ENCODE measurements at regions not wholly inside any gene's neighbourhood (a gene's known extent, or its start where the extent isn't known, plus 50 kb on each side); places are given as distances from the start of the nearest gene placed in this dataset.

DNA sequence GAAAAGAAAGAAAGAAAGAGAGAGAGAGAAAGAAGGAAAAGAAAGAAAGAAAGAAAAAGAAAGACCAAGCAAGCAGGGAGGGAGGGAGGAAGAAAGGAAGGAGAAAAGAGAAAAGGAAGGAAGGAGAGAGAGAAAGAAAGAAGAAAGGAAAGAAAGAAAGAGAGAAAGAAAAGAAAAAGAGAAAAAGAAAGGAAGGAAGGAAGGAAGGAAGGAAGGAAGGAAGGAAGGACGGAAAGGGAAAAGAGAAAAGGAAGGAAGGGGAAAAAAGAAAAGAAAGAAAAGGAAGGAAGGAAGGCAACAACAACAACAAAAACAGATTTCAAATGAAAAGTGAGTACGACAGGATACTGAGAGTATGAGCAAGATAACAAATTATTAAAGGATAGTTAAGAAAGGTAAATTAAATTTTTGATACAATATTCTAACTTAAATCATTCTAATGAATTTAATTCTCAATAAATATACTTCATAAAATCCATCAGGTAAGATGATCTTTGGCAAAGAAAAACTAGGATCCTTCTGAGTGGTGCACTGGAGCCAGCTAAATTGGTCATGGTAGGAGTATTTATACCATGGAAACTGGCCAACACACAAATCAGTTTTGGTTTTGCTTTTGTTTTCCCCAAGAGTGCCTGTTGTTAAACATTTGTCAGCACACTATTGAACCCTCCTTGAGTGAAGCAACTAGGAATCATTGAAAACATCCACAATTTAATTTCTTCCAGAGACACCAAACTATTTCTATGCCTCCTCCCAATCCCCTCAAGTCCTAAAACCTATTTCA lies 56.1 kb upstream of the DYRK2 start:
- Histone ChIP-seq H3K9me3 (peaks cover 0 to 1% (median 0%) of the 10 kb centered on the region in 4 donors), H3K27me3 (no peaks in the 10 kb centered on the region), H3K36me3 (no peaks in the 10 kb centered on the region), H3K4me3 (no peak overlapping the region), H3K27ac (peak overlapping the region in 1 of 4 donors; percentile 2), H3K4me1 (peaks cover 0 to 9% (median 4%) of the 10 kb centered on the region in 4 donors)
- no peak for TF ChIP-seq POLR2AphosphoS5 (IDR thresholded peaks at IDR 0.05)
- no peak for TF ChIP-seq POLR2A (IDR thresholded peaks at IDR 0.05)
- no peak for TF ChIP-seq EP300 (IDR thresholded peaks at IDR 0.05)
- TF ChIP-seq, protein P1, sequence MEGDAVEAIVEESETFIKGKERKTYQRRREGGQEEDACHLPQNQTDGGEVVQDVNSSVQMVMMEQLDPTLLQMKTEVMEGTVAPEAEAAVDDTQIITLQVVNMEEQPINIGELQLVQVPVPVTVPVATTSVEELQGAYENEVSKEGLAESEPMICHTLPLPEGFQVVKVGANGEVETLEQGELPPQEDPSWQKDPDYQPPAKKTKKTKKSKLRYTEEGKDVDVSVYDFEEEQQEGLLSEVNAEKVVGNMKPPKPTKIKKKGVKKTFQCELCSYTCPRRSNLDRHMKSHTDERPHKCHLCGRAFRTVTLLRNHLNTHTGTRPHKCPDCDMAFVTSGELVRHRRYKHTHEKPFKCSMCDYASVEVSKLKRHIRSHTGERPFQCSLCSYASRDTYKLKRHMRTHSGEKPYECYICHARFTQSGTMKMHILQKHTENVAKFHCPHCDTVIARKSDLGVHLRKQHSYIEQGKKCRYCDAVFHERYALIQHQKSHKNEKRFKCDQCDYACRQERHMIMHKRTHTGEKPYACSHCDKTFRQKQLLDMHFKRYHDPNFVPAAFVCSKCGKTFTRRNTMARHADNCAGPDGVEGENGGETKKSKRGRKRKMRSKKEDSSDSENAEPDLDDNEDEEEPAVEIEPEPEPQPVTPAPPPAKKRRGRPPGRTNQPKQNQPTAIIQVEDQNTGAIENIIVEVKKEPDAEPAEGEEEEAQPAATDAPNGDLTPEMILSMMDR (IDR thresholded peaks at IDR 0.05) = no peak
- DNase-seq = no peak
- WGBS, 2 donors = 90 to 94% methylated on average over 2 of the region's 2 CpGs
- intact Hi-C loops (cut with DNase I) = no loop called here

DNA sequence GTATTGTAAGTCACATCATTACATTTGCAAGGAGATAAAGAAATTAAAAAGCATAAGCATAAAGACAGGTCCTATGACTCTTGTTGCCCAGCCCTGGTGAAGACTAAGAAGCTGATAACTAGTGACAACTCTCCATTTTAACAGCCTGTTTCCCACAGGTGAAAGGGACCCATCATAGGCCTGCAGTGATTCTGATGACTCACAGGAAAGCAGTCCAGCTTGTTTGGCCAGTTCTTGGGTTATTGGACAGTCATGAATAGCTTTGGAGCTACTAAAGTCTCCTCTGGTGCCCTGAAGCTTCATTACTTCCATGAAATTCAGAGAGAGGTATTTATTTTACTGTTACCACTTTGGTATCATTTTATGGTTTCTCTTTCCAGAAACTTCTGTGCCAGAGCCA lies 55.5 kb upstream of the DYRK2 start:
- DNase-seq = no peak
- Histone ChIP-seq H3K27ac (peak overlapping the region in 1 of 4 donors; percentile 2), H3K4me3 (no peak overlapping the region), H3K4me1 (peaks cover 0 to 9% (median 4%) of the 10 kb centered on the region in 4 donors), H3K27me3 (no peaks in the 10 kb centered on the region), H3K9me3 (peaks cover 0 to 1% (median 0%) of the 10 kb centered on the region in 4 donors), H3K36me3 (no peaks in the 10 kb centered on the region)
- intact Hi-C loops (cut with DNase I) = no loop called here
- TF ChIP-seq, protein P1 (IDR thresholded peaks at IDR 0.05) = no peak
- no peak for TF ChIP-seq POLR2AphosphoS5 (IDR thresholded peaks at IDR 0.05)
- TF ChIP-seq POLR2A (IDR thresholded peaks at IDR 0.05) = no peak
- TF ChIP-seq EP300 (IDR thresholded peaks at IDR 0.05) = no peak

DNA sequence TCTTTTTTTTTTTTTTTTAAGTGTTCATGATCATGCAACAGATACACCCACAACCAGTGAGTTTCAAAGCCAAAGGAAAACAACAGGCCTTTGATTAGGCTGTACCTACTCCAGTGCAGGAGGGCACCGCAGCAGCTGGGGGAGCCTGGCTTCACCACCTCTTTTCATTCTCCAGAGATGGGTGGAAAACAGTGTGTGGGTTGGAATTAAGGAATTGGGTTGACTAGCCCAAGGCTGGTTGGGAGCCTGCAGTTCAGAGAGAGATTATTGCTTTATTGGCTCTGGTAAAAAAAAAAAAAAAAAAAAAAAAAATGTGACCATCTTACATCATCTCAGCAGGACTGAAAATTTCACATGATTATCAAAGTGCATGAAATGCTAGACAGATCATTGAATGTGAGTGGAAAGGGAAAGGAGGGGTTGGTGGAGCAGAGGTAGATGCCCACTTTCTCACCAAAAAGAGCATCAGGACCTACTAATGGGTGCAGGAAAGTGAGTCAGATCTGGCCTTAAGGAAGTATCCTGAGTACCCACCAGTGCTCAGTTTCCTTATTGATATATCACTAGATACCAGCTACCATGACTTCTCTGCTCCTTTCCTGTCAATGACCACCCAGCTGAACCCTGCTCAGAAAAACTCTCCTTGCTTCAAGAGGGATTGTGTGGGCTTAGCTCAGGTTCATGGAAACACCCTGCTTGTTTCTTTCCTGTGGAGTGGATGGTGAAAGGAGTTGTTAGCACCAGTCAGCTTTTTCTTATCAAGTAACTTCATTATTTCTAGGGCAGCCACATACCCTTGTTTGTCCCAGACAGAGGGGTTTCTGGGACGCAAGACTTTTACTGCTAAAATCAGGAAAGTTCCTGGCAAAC lies 54.8 kb upstream of the DYRK2 start:
- Histone ChIP-seq H3K4me3 (no peak overlapping the region), H3K36me3 (no peaks in the 10 kb centered on the region), H3K27ac (no peak overlapping the region), H3K9me3 (no peaks in the 10 kb centered on the region), H3K4me1 (peaks cover 0 to 9% (median 4%) of the 10 kb centered on the region in 4 donors), H3K27me3 (no peaks in the 10 kb centered on the region)
- DNase-seq = no peak
- WGBS, 2 donors = 84% methylated on average over 2 of the region's 2 CpGs
- intact Hi-C loops (cut with DNase I) = no loop called here
- TF ChIP-seq EP300 (IDR thresholded peaks at IDR 0.05) (no peak), POLR2AphosphoS5 (IDR thresholded peaks at IDR 0.05) (no peak), POLR2A (IDR thresholded peaks at IDR 0.05) (no peak)
- TF ChIP-seq, protein P1 (IDR thresholded peaks at IDR 0.05) = no peak

DNA sequence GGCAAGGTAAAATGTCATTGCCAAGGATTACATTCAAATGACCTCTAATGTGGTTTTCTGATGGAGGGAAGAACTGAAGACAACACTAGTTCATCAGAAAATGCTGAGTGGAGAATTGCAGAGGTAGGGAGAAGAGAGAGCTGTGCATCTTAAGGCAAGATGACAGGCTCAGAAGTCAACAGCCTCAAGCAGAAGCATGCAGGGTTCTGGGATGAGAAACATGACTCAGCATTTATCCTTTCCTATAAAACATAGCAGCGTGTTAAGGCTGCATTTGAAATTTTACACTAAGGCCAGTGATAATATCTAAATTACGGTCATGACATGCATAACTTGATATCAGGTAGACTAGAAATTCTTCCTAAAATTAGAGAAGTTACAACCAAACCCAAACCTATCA lies 53.7 kb upstream of the DYRK2 start:
- no peak overlapping the region for H3K4me3 ChIP-seq
- DNase-seq = no peak
- TF ChIP-seq POLR2A (IDR thresholded peaks at IDR 0.05) (no peak), POLR2AphosphoS5 (IDR thresholded peaks at IDR 0.05) (no peak), EP300 (IDR thresholded peaks at IDR 0.05) (no peak)
- TF ChIP-seq, protein P1 (IDR thresholded peaks at IDR 0.05) = no peak
- H3K27ac ChIP-seq = no peak overlapping the region
- no peaks in the 10 kb centered on the region for H3K27me3 ChIP-seq
- H3K9me3 ChIP-seq = no peaks in the 10 kb centered on the region
- intact Hi-C loops (cut with DNase I) = no loop called here
- H3K36me3 ChIP-seq = no peaks in the 10 kb centered on the region
- 87 to 89% methylated on average over 2 of the region's 2 CpGs for WGBS, 2 donors
- peaks cover 0 to 9% (median 4%) of the 10 kb centered on the region in 4 donors for H3K4me1 ChIP-seq
